OCI-LY7 (cell line): ENCODE measurements at regions not wholly inside any gene's neighbourhood (a gene's known extent, or its start where the extent isn't known, plus 50 kb on each side); places are given as distances from the start of the nearest gene placed in this dataset.

Experiments used
- CTCF ChIP-seq: fragments of 200-600 bp; sonication (generic); conservative IDR thresholded peaks from 2 replicates; pipeline ENCODE4 v1.5.1; 2014; ENCODE audit warnings: mild to moderate bottlenecking, antibody characterized with exemption, low read length, moderate library complexity, mixed read lengths
- EZH2phosphoT487 ChIP-seq: fragments of 200-600 bp; sonication (generic); IDR thresholded peaks from 2 replicates; pipeline ENCODE4 v1.6.1; 2018; ENCODE audit warnings: low read depth, borderline replicate concordance, mild to moderate bottlenecking, mixed run types, antibody characterized with exemption, low read length, moderate library complexity, mixed read lengths

GRCh38 chr1:14027099-14027498 lies 327.1 kb downstream of the PRDM2 start:
- TF ChIP-seq CTCF, result no peak
- no peak for TF ChIP-seq EZH2phosphoT487
